Nephron (organoid): ENCODE measurements at regions not wholly inside any gene's neighbourhood (a gene's known extent, or its start where the extent isn't known, plus 50 kb on each side); places are given as distances from the start of the nearest gene placed in this dataset.

ENCODE experiments used
- H3K27ac Mint-ChIP-seq, 3 experiments: 2 replicates each; pipeline ENCODE4 v1.8.0; 2020; ENCODE audit warnings: mixed read lengths in 3 of 3, mild to moderate bottlenecking in 2 of 3, moderate library complexity in 1 of 3
- H3K27me3 Mint-ChIP-seq: 2 replicates; pipeline ENCODE4 v1.8.0; 2021; ENCODE audit warnings: low read depth, mild to moderate bottlenecking, moderate library complexity, mixed read lengths
- H3K36me3 Mint-ChIP-seq: 2 replicates; pipeline ENCODE4 v1.8.0; 2020; ENCODE audit warnings: low read depth, mixed read lengths
- H3K4me1 Mint-ChIP-seq: 2 replicates; pipeline ENCODE4 v1.8.0; 2020; ENCODE audit warnings: mixed read lengths
- H3K4me3 Mint-ChIP-seq, 3 experiments: 2 replicates each; pipeline ENCODE4 v1.8.0; 2020; ENCODE audit warnings: mild to moderate bottlenecking in 3 of 3, mixed read lengths in 3 of 3, moderate library complexity in 2 of 3
- H3K9me3 Mint-ChIP-seq: 2 replicates; pipeline ENCODE4 v1.8.0; 2020; ENCODE audit warnings: mixed read lengths
- CTCF ChIP-seq, 3 experiments: fragments of 200-600 bp; sonication (generic); IDR thresholded peaks; one replicate each; pipeline ENCODE4 v1.5.0; 2021; ENCODE audit warnings: antibody characterized with exemption in 3 of 3; ENCODE audit not compliant: unreplicated experiment in 3 of 3

- Mint-ChIP-seq H3K4me1 (peaks cover 9% of the 10 kb centered on the region), H3K4me3 (peak overlapping the region; percentile 35 to 67 (median 67)), H3K27ac (no peak overlapping the region), H3K36me3 (no peaks in the 10 kb centered on the region), H3K27me3 (peaks cover 82% of the 10 kb centered on the region), H3K9me3 (no peaks in the 10 kb centered on the region)
- TF ChIP-seq CTCF (IDR thresholded peaks at IDR 0.05; ENCODE audit: unreplicated experiment in 3 of 3) = no peak
These were observed 1126.0 kb downstream of the AACS start for GRCh38 chr12:126191031-126191891.

- Mint-ChIP-seq H3K27ac (no peak overlapping the region), H3K9me3 (no peaks in the 10 kb centered on the region), H3K36me3 (no peaks in the 10 kb centered on the region), H3K4me1 (peaks cover 2% of the 10 kb centered on the region), H3K4me3 (no peak overlapping the region), H3K27me3 (peaks cover 76% of the 10 kb centered on the region)
- no peak for TF ChIP-seq CTCF (IDR thresholded peaks at IDR 0.05; ENCODE audit: unreplicated experiment in 3 of 3)
These were observed 1126.7 kb downstream of the AACS start for GRCh38 chr12:126191949-126192348.

- no peaks in the 10 kb centered on the region for H3K4me1 Mint-ChIP-seq
- H3K4me3 Mint-ChIP-seq = no peak overlapping the region
- H3K9me3 Mint-ChIP-seq = no peaks in the 10 kb centered on the region
- no peak overlapping the region for H3K27ac Mint-ChIP-seq
- H3K36me3 Mint-ChIP-seq = no peaks in the 10 kb centered on the region
- H3K27me3 Mint-ChIP-seq = peaks cover 65% of the 10 kb centered on the region
- TF ChIP-seq CTCF (IDR thresholded peaks at IDR 0.05; ENCODE audit: unreplicated experiment in 3 of 3) = no peak
These were observed 1128.0 kb downstream of the AACS start for GRCh38 chr12:126193190-126193589.

GRCh38 chr12:126196263-126196662 is 1131.0 kb downstream of the AACS start:
- Mint-ChIP-seq H3K27ac (no peak overlapping the region), H3K27me3 (peaks cover 36% of the 10 kb centered on the region)

GRCh38 chr12:126198516-126198915 is 1133.3 kb downstream of the AACS start:
- H3K4me1 Mint-ChIP-seq = no peaks in the 10 kb centered on the region
- no peaks in the 10 kb centered on the region for H3K36me3 Mint-ChIP-seq
- no peak for TF ChIP-seq CTCF (IDR thresholded peaks at IDR 0.05; ENCODE audit: unreplicated experiment in 3 of 3)
- H3K9me3 Mint-ChIP-seq = no peaks in the 10 kb centered on the region
- H3K27me3 Mint-ChIP-seq = peaks cover 16% of the 10 kb centered on the region
- no peak overlapping the region for H3K4me3 Mint-ChIP-seq
- no peak overlapping the region for H3K27ac Mint-ChIP-seq

More at GRCh38 chr12:126196263-126196662, 1131.0 kb downstream of the AACS start:
- Mint-ChIP-seq H3K4me1 (no peaks in the 10 kb centered on the region), H3K4me3 (no peak overlapping the region), H3K9me3 (no peaks in the 10 kb centered on the region), H3K36me3 (no peaks in the 10 kb centered on the region)
- TF ChIP-seq CTCF (IDR thresholded peaks at IDR 0.05; ENCODE audit: unreplicated experiment in 3 of 3) = no peak
